IPS DF 19.7 (cell line): ENCODE measurements at regions not wholly inside any gene's neighbourhood (a gene's known extent, or its start where the extent isn't known, plus 50 kb on each side); places are given as distances from the start of the nearest gene placed in this dataset.

Experiments used
- DNase-seq: peaks from one replicate; pipeline ENCODE4 v3.0.0-alpha.2; 2013; ENCODE audit warnings: low read depth, low spot score

- DNase-seq = no peak
These were observed 648.5 kb downstream of the RNF144B start for GRCh38 chr6:19035461-19036195.

DNA sequence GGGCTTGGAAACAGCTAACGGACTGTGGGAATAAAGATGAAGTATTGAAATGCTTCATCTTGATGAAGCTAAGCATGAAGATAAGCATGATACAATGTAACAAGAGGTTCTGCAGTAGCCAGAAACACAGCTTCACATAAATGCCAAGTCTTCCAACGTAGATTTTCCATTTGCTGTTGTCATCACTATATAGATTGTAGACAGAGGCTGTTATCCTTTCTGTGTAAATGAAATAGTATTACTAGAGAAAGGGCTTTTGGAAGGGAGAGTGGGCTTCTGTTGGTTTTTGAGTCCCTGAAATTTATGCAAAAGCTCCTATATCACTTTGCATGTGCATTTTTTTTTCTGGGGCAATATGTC lies 649.0 kb downstream of the RNF144B start:
- DNase-seq = no peak

DNA sequence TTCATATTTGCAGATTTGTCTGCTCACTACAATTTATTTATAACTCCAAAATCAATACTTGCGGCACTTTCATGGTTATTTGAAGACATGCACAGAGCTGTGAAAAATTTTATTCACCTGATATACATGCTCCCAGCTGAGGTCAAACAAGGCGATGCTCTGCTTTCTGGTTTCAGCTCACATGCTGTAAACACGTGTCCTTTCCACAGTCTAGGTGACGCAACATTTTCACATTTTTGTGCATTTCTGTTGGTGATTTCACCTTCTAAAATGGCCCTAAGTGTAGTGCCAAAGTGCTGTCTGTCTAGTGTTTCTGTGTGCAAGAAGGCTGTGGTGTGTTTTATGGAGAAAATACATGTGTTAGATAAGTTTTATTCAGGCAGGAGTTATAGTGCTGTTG lies 650.5 kb downstream of the RNF144B start:
- no peak for DNase-seq

DNA sequence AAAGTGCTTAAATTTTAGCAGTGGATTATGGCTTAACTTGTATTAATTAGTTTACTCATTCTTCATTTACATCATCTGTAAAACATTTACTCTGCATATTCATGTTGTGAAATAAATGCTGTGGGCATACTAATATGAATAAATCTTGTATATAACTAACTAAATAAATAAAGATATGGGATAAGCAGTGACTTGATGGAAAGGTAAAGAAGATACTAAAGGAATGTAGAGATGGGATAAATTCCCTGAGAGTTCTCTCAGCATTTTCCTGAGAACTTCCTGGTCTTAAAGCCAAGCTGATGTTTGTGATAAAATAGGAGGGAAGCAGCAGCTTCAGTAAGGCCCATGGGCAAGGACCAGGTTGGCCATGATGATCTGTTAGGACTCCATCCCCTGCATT lies 652.1 kb downstream of the RNF144B start:
- DNase-seq = no peak

GRCh38 chr6:19041906-19042305 lies 654.8 kb downstream of the RNF144B start:
- no peak for DNase-seq

DNA sequence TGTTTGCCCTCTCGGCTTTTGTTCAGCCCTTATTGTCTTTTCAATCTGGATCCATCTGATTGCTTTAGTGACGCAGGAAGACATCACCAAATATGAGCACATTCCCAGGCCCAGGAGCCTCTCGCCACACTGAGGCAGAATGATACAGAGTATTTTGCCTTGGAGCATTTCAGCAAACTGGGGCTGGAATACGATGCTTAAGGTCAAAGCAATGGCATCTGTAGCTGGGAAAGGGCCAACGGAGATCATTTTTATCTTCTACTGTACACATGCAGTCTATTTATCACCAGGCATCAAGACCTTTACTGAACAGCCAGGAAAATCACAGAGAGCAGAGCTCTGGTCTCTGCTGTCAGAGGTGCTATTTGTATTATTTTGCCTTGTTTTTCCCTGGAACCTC lies 655.3 kb downstream of the RNF144B start:
- no peak for DNase-seq

- DNase-seq = no peak
These were observed 663.6 kb downstream of the RNF144B start for GRCh38 chr6:19050765-19051164.

DNA sequence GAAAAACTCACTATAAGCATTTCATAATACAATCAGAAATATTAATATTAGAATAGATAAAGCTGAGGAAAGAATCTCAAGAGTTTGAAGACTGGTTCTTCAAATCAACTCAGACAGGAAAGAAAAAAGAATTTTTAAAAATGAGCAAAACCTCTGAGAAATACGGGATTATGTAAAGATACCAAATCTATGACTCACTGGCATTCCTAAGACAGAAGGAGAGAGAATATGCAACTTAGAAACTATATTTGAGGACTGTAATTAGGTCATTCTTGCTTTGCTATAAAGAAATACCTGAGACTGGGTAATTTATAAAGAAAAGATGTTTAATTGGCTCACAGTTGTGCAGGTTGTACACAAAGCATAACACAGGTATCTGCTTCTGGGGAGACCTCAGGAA lies 665.1 kb downstream of the RNF144B start:
- DNase-seq = no peak

DNA sequence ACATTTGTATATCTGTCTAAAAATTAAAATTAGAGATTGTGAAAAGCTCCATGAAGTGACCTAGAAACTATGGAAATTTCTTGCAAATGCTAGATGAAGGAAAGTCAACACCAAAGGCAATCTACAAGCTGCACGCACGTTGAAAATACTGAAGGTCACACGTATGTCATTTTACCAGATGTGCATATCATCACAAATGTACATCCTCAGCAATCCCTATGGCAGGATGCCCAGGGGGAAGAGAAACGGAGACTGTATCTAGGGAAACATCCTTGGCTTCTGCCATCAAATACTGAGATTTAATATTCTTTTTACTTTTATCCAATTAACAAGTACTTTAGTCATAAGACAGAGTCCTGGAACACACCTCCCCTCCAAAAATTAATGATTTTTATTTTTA lies 672.0 kb downstream of the RNF144B start:
- no peak for DNase-seq

DNA sequence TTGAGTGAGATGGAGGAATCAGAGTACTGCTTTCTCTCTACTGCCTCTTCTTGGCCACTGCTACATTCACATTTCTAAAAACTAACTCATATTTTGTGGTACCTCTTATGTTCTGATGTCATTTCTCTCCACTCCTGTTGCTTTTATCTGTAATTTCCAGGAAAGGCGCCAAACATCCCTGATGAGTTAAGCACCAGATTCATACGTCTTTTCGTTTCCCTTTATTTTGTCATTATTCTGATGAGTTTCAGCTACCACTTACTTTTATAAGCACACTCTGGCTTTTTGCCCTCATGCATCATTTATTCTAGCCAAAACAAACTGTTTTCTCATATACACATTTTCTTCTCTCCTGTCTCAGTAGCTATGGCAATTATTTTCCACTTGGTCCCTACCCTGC lies 680.0 kb downstream of the RNF144B start:
- DNase-seq = no peak

GRCh38 chr6:19070520-19070919 lies 683.4 kb downstream of the RNF144B start:
- no peak for DNase-seq

- no peak for DNase-seq
These were observed 696.7 kb downstream of the RNF144B start for GRCh38 chr6:19083801-19084200.

DNA sequence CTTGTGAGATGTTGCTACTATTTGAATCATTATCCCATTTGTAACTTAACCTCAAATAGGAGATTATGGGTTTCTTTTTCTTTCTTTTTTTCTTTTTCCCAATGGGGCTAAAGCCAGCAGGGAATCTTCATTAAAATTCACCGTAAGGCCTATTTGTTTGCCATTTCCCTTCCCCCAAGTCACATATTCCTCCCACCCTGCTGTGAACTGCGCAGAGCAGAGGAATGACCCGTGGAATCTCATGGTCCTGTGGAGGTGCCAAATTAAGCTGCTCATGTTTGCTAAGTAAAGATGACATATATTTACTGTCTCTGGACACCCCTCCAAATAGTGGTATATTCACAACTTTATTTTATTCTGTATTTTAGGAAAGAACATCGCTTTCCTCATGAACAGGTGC lies 699.3 kb downstream of the RNF144B start:
- no peak for DNase-seq

- DNase-seq = no peak
These were observed 700.1 kb downstream of the RNF144B start for GRCh38 chr6:19087296-19087695.

DNA sequence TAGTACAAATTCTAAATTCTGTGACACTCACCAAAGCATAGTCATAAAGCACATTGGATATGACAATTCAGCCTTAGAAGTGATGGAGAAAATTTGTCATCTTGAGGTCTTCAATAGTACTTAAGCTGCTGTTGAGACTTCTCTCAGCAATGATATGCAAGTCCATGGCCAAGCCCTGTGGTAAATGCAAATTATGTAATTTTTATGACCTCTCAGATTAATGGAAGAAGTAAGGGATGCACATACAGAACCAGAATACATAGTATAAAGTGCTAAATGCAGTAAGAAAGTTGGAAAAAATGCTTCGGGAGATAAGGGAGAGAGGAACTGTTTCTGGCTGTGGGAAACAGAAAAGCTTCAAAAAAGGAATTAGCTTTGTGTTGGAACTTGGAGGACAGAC lies 700.7 kb downstream of the RNF144B start:
- no peak for DNase-seq

DNA sequence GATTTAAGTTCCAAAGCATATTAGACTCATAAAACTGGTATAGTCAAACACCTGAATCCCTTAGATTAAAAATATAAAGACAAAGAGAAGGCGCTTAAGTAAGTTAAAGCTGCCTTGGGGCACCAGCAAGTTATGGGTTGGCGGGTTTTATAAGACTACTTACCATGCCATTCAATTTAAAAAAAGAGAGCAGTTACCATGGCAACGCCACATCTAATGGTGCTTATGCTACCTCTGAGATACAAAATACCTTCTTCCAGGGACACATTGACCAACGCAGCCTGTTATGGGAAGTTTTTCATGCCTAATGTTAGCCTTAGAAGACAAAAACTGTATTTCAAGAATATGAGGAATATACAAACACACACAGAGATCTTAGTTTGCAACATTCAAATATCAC lies 713.6 kb downstream of the RNF144B start:
- no peak for DNase-seq

GRCh38 chr6:19102936-19103335 lies 715.8 kb downstream of the RNF144B start:
- no peak for DNase-seq

DNA sequence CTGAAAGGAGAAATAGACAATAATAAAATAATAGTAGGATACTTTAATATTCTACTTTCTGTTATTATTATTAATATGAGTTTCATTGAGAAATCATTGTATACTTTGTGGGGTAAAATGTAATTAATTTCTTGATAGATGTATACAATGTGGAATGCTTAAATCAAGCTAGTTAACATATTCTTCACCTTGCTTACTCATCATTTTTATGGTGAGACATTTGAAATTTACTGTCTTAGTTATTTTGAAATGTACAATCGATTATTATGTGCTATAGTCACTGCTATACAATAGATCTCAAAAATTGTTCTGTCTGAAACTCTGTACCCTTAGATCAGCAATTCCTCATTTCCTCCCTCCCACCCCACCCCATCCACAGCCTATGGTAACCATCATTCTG lies 720.3 kb downstream of the RNF144B start:
- no peak for DNase-seq

DNA sequence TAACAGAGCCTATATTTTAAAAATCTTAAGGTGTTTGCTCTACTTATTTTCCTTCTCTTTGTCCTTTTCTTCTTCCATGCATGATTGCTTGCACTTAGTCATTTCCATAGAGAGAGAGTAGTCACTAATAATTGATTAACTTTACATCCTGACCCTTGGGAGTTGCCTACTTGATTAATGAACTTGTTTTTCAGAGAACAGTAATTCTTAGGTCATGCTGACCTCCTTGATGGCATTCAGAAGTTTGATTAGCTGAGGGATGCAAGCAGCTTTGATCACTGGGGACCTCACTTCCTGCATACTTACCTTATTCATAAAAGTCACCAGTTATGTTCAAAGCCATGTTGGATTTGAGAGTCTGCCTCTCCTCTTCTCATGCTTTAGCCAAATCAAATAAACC lies 715.6 kb upstream of the ID4 start:
- no peak for DNase-seq

DNA sequence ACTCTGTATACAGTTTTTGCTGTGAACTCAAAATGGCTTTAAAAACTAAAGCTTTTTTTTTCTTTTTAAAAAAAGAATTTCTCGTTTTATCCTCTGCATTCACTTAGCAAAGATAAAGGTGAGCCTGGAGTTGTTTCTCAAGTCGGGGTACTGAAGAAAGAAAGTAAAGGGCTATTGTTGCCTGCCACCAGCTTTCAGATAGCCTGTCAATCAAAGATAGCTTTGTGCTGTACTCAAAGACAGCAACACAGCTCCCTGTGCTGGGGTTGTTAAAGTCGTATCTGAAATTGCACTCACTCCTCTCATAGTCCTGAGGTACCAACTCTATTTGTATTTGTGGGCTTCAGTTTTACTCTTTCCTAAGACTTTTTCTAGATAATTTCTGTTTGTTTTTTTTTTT lies 710.1 kb upstream of the ID4 start:
- no peak for DNase-seq

DNA sequence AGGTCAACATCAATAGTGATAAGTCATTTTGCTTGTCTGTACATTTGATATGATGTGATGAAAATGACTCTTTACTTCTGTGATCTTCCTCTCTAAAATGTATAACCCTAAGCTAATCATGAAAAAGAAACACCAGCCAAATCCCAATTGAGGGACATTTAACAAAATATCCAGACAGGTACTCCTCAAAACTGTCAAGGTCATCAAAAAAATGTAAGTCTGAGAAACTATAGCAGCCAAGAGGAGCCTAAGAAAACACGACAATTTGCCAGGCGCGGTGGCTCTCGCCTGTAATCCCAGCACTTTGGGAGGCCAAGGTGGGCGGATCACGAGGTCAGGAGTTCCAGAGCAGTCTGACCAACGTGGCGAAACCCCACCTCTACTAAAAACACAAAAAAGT lies 708.5 kb upstream of the ID4 start:
- no peak for DNase-seq

GRCh38 chr6:19135706-19136105 lies 701.5 kb upstream of the ID4 start:
- DNase-seq = no peak

DNA sequence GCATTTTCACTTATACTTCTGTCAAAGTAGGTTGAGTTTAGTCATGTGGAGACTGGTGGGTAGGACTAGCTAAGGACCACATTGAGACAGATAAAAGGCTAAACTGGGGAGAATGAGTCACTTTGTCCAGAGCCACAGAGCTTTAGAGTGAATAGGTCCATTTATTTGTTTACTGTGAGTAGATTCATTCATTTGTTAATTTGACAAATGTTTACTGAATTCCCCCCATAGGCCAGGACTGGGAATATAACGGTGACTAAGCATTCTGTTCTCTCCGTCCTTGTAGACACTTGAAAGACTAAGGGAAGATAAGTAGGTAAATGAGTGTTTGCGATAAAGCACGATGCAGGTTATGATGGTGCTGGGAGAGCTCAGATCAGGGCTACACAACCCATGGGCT lies 699.7 kb upstream of the ID4 start:
- no peak for DNase-seq

GRCh38 chr6:19142275-19142674 lies 694.9 kb upstream of the ID4 start:
- no peak for DNase-seq
